K562 (cell line): ENCODE measurements at regions not wholly inside any gene's neighbourhood (a gene's known extent, or its start where the extent isn't known, plus 50 kb on each side); places are given as distances from the start of the nearest gene placed in this dataset.

Experiments used
- BCL6 ChIP-seq: fragments of 250-450 bp; sonication (Bioruptor Pico); IDR thresholded peaks from 2 replicates; pipeline ENCODE4 v1.4.0; 2020
- BCLAF1 ChIP-seq, 2 experiments: fragments of 450-650 bp in 1 of 2; IDR thresholded peaks; 2 replicates each; pipeline ENCODE4 v1.6.1; 2011 to 2017; ENCODE audit warnings: low read depth in 2 of 2, antibody characterized with exemption in 1 of 2, borderline replicate concordance in 1 of 2, low read length in 1 of 2, mild to moderate bottlenecking in 1 of 2, mixed read lengths in 1 of 2; ENCODE audit not compliant: control insufficient read depth in 1 of 2
- ETS1 ChIP-seq: conservative IDR thresholded peaks from 2 replicates; pipeline ENCODE4 v1.6.1; 2011; ENCODE audit warnings: low read depth, mild to moderate bottlenecking, low read length; ENCODE audit not compliant: control insufficient read depth
- JUN ChIP-seq, 2 experiments: sonication (generic) in 1 of 2; formaldehyde crosslinking in 1 of 2; IDR thresholded peaks; 2 replicates each; pipeline versions ENCODE4 v1.6.1 to v1.8.0; 2012 to 2022; ENCODE audit warnings: borderline replicate concordance in 2 of 2, mild to moderate bottlenecking in 2 of 2, improper control_type of control experiment in 1 of 2, low read depth in 1 of 2, low read length in 1 of 2, missing genetic modification reagents in 1 of 2
- KLF1 ChIP-seq: fragments of 450-650 bp; IDR thresholded peaks from 2 replicates; pipeline ENCODE4 v1.6.1; 2016; ENCODE audit warnings: missing genetic modification characterization, missing compliant biosample characterization
- NFYB ChIP-seq: IDR thresholded peaks from 2 replicates; pipeline ENCODE4 v1.6.1; 2011; ENCODE audit warnings: mild to moderate bottlenecking, moderate library complexity; ENCODE audit not compliant: insufficient read length; ENCODE audit errors: extremely low read depth
- NR3C1 ChIP-seq: sonication (generic); formaldehyde crosslinking; IDR thresholded peaks from 2 replicates; pipeline ENCODE4 v1.8.1; 2022; ENCODE audit warnings: missing genetic modification reagents
- RAD21 ChIP-seq, 2 experiments: fragments of 250-450 bp in 1 of 2; fragments of 450-650 bp in 1 of 2; sonication (Bioruptor Pico) in 1 of 2; formaldehyde crosslinking in 1 of 2; IDR thresholded peaks in 1 of 2; conservative IDR thresholded peaks in 1 of 2; 2 replicates each; pipeline versions ENCODE4 v1.4.0 to v1.8.0; 2020 to 2022; ENCODE audit warnings: mild to moderate bottlenecking in 2 of 2, moderate library complexity in 1 of 2
- RBM34 ChIP-seq: fragments of 200-400 bp; formaldehyde crosslinking; IDR thresholded peaks from 2 replicates; pipeline ENCODE4 v1.6.1; 2018; ENCODE audit warnings: low read length, borderline replicate concordance; ENCODE audit not compliant: insufficient read depth
- REST ChIP-seq, 2 experiments: fragments of 450-650 bp; formaldehyde crosslinking in 1 of 2; IDR thresholded peaks; 2 replicates each; pipeline versions ENCODE4 v1.4.0 to v1.6.1; 2014 to 2020; ENCODE audit warnings: mild to moderate bottlenecking in 2 of 2, borderline replicate concordance in 1 of 2, low read depth in 1 of 2
- TCF3 ChIP-seq: sonication (generic); formaldehyde crosslinking; IDR thresholded peaks from 2 replicates; pipeline ENCODE4 v1.4.0; 2020; ENCODE audit warnings: mild to moderate bottlenecking, missing genetic modification reagents
- YY1 ChIP-seq, 3 experiments: IDR thresholded peaks; 2 replicates each; pipeline ENCODE4 v1.6.1; 2011; ENCODE audit warnings: low read length in 2 of 3, mild to moderate bottlenecking in 2 of 3, moderate library complexity in 2 of 3, borderline replicate concordance in 1 of 3, control low read depth in 1 of 3, low read depth in 1 of 3; ENCODE audit not compliant: insufficient read depth in 3 of 3, insufficient replicate concordance in 2 of 3, control insufficient read depth in 1 of 3, insufficient read length in 1 of 3; ENCODE audit errors: extremely low read depth in 1 of 3
- ZNF175 ChIP-seq: fragments of 200-800 bp; sonication (Bioruptor generic); IDR thresholded peaks from 2 replicates; pipeline ENCODE4 v1.6.1; 2016; ENCODE audit warnings: low read depth, mild to moderate bottlenecking, missing genetic modification characterization, missing compliant biosample characterization

GRCh38 chr3:10629671-10630040 lies 124.3 kb upstream of the ATP2B2 start:
- TF ChIP-seq NR3C1 (CRISPR knock-in tag) = no peak
- TF ChIP-seq BCLAF1 (IDR thresholded peaks at IDR 0.05; ENCODE audit: borderline replicate concordance in 1 of 2, control insufficient read depth in 1 of 2, low read depth in 2 of 2, low read length in 1 of 2) = no peak
- TF ChIP-seq RBM34 = no peak
- no peak for TF ChIP-seq TCF3 (CRISPR knock-in tag)
- TF ChIP-seq ZNF175 (CRISPR knock-in tag) = no peak
- no peak for TF ChIP-seq RAD21 (CRISPR knock-in tag; conservative IDR thresholded peaks at IDR 0.05 in 1 of 2, IDR thresholded peaks at IDR 0.05 in 1 of 2)
- TF ChIP-seq JUN (IDR thresholded peaks at IDR 0.05; ENCODE audit: borderline replicate concordance, low read depth, low read length) = no peak
- TF ChIP-seq JUN (CRISPR knock-in tag; IDR thresholded peaks at IDR 0.05; ENCODE audit: borderline replicate concordance) = no peak
- TF ChIP-seq KLF1 (tag) = no peak
- no peak for TF ChIP-seq ETS1
- TF ChIP-seq REST (IDR thresholded peaks at IDR 0.05; ENCODE audit: borderline replicate concordance) = no peak
- no peak for TF ChIP-seq REST (CRISPR knock-in tag; IDR thresholded peaks at IDR 0.05; ENCODE audit: low read depth)
- no peak for TF ChIP-seq YY1 (IDR thresholded peaks at IDR 0.05; ENCODE audit: borderline replicate concordance in 1 of 3, control insufficient read depth in 1 of 3, extremely low read depth in 1 of 3, insufficient read depth in 3 of 3, insufficient read length in 1 of 3, insufficient replicate concordance in 2 of 3, low read depth in 1 of 3, low read length in 2 of 3)
- TF ChIP-seq BCL6 (CRISPR knock-in tag) = no peak
- TF ChIP-seq NFYB = no peak
